Neural cell (in vitro differentiated cells): ENCODE measurements at regions not wholly inside any gene's neighbourhood (a gene's known extent, or its start where the extent isn't known, plus 50 kb on each side); places are given as distances from the start of the nearest gene placed in this dataset.

Experiments
- H2AFZ ChIP-seq: fragments of 200-600, 300-800 bp; sonication (generic), shearing (Covaris generic); 2 replicates; pipeline ENCODE4 v1.6.0; 2014; ENCODE audit warnings: low read depth, mild to moderate bottlenecking, antibody characterized with exemption, low read length, moderate library complexity
- H3F3A ChIP-seq: fragments of 200-600 bp; shearing (Covaris generic); 2 replicates; pipeline ENCODE4 v1.6.1; 2016; ENCODE audit warnings: mild to moderate bottlenecking, moderate library complexity, mixed read lengths, antibody characterized with exemption, low read length; ENCODE audit not compliant: insufficient read depth, poor library complexity, severe bottlenecking
- H3K27ac ChIP-seq: fragments of 200-600, 300-800 bp; sonication (generic), shearing (Covaris generic); 2 replicates; pipeline ENCODE4 v1.5.1; 2014; ENCODE audit warnings: mild to moderate bottlenecking, low read length, moderate library complexity
- H3K27me3 ChIP-seq: fragments of 300-800, 200-600 bp; sonication (generic), shearing (Covaris generic); 2 replicates; pipeline ENCODE4 v1.6.0; 2014; ENCODE audit warnings: mild to moderate bottlenecking, low read depth, low read length, moderate library complexity; ENCODE audit not compliant: insufficient read depth
- H3K36me3 ChIP-seq: fragments of 300-800, 200-600 bp; sonication (generic), shearing (Covaris generic); 2 replicates; pipeline ENCODE4 v1.5.1; 2014; ENCODE audit warnings: mild to moderate bottlenecking, antibody characterized with exemption, low read length, moderate library complexity; ENCODE audit not compliant: insufficient read depth
- H3K4me2 ChIP-seq: fragments of 300-800, 200-600 bp; sonication (generic), shearing (Covaris generic); 2 replicates; pipeline ENCODE4 v1.6.0; 2014; ENCODE audit warnings: mild to moderate bottlenecking, low read length
- H3K4me3 ChIP-seq: fragments of 300-800, 200-600 bp; sonication (generic), shearing (Covaris generic); 2 replicates; pipeline ENCODE4 v1.5.1; 2014; ENCODE audit warnings: mild to moderate bottlenecking, low read length, moderate library complexity
- H3K79me2 ChIP-seq: fragments of 200-600 bp; shearing (Covaris generic); replicated peaks from 2 replicates; pipeline ENCODE4 v1.6.0; 2014; ENCODE audit warnings: mild to moderate bottlenecking, low read length, moderate library complexity; ENCODE audit not compliant: insufficient read depth
- H3K9ac ChIP-seq: fragments of 300-800, 200-600 bp; sonication (generic), shearing (Covaris generic); 2 replicates; pipeline ENCODE4 v1.6.1; 2016; ENCODE audit warnings: mild to moderate bottlenecking, low read length, mixed read lengths
- H3K9me2 ChIP-seq: fragments of 200-600 bp; shearing (Covaris generic); 2 replicates; pipeline ENCODE4 v1.6.1; 2016; ENCODE audit warnings: mild to moderate bottlenecking, low read length, mixed read lengths; ENCODE audit not compliant: insufficient read depth
- H3K9me3 ChIP-seq: fragments of 200-600, 300-800 bp; sonication (generic), shearing (Covaris generic); 2 replicates; pipeline ENCODE4 v1.6.1; 2016; ENCODE audit warnings: mild to moderate bottlenecking, mixed run types, low read length, moderate library complexity, mixed read lengths
- H4K20me1 ChIP-seq: fragments of 200-600 bp; shearing (Covaris generic); 2 replicates; pipeline ENCODE4 v1.6.1; 2016; ENCODE audit warnings: mild to moderate bottlenecking, mixed run types; ENCODE audit not compliant: insufficient read depth
- CTCF ChIP-seq: fragments of 450-650 bp; IDR thresholded peaks from 2 replicates; pipeline ENCODE4 v1.5.1; 2014; ENCODE audit warnings: antibody characterized with exemption, mild to moderate bottlenecking, moderate library complexity; ENCODE audit not compliant: poor library complexity, severe bottlenecking
- EP300 ChIP-seq: fragments of 450-650 bp; conservative IDR thresholded peaks from 2 replicates; pipeline ENCODE4 v1.6.1; 2014; ENCODE audit warnings: antibody characterized with exemption, mild to moderate bottlenecking, moderate library complexity; ENCODE audit not compliant: poor library complexity, severe bottlenecking
- EZH2 ChIP-seq: fragments of 200-600, 300-800 bp; shearing (Covaris generic), sonication (generic); IDR thresholded peaks from 2 replicates; pipeline ENCODE4 v1.6.1; 2014; ENCODE audit warnings: antibody characterized with exemption, low read length, borderline replicate concordance, mild to moderate bottlenecking; ENCODE audit not compliant: insufficient read depth, poor library complexity, severe bottlenecking
- MXI1 ChIP-seq: fragments of 450-650 bp; conservative IDR thresholded peaks from 2 replicates; pipeline ENCODE4 v1.6.1; 2014; ENCODE audit warnings: antibody characterized with exemption, mild to moderate bottlenecking; ENCODE audit not compliant: poor library complexity, severe bottlenecking
- POLR2AphosphoS5 ChIP-seq: IDR thresholded peaks from 2 replicates; pipeline ENCODE4 v1.6.1; 2012
- RAD21 ChIP-seq: fragments of 450-650 bp; conservative IDR thresholded peaks from 2 replicates; pipeline ENCODE4 v1.6.1; 2014; ENCODE audit warnings: antibody characterized with exemption, mild to moderate bottlenecking, moderate library complexity
- SMC3 ChIP-seq: fragments of 450-650 bp; conservative IDR thresholded peaks from 2 replicates; pipeline ENCODE4 v1.6.1; 2014; ENCODE audit warnings: antibody characterized with exemption, mild to moderate bottlenecking, moderate library complexity; ENCODE audit not compliant: poor library complexity
- TAF1 ChIP-seq: IDR thresholded peaks from 2 replicates; pipeline ENCODE4 v1.6.1; 2012; ENCODE audit warnings: low read depth
- TF ChIP-seq, protein P1 (sequence below): IDR thresholded peaks from 2 replicates; pipeline ENCODE4 v1.6.1; 2012; ENCODE audit warnings: borderline replicate concordance

DNA sequence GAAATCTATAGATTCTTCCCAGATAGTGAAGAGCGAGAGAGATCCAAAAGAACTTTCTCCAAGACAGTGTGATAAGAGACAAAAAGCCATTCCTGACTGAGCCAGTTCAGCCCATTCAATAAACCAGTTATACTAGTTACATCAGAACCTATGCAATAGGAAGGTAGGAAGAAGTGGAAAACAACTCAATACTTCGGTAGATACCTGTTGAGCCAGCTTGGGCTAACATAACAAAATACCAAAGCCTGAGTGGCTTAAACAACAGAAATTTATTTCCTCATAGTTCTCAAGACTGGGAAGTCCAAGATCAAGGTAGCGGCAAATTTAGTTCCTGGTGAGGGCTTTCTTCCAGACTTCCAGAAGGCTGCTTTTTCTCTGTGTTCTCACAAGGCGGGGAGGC is 214.5 kb upstream of the GRAMD2B start:
- no peaks in the 10 kb centered on the region for H3K36me3 ChIP-seq
- TF ChIP-seq MXI1 (no peak), TAF1 (no peak), CTCF (no peak), EP300 (no peak)
- TF ChIP-seq, protein P1, sequence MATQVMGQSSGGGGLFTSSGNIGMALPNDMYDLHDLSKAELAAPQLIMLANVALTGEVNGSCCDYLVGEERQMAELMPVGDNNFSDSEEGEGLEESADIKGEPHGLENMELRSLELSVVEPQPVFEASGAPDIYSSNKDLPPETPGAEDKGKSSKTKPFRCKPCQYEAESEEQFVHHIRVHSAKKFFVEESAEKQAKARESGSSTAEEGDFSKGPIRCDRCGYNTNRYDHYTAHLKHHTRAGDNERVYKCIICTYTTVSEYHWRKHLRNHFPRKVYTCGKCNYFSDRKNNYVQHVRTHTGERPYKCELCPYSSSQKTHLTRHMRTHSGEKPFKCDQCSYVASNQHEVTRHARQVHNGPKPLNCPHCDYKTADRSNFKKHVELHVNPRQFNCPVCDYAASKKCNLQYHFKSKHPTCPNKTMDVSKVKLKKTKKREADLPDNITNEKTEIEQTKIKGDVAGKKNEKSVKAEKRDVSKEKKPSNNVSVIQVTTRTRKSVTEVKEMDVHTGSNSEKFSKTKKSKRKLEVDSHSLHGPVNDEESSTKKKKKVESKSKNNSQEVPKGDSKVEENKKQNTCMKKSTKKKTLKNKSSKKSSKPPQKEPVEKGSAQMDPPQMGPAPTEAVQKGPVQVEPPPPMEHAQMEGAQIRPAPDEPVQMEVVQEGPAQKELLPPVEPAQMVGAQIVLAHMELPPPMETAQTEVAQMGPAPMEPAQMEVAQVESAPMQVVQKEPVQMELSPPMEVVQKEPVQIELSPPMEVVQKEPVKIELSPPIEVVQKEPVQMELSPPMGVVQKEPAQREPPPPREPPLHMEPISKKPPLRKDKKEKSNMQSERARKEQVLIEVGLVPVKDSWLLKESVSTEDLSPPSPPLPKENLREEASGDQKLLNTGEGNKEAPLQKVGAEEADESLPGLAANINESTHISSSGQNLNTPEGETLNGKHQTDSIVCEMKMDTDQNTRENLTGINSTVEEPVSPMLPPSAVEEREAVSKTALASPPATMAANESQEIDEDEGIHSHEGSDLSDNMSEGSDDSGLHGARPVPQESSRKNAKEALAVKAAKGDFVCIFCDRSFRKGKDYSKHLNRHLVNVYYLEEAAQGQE, result no peak
- H2AFZ ChIP-seq, result no peak overlapping the region
- H3K9ac ChIP-seq, result no peak overlapping the region
- H3K27me3 ChIP-seq, result no peaks in the 10 kb centered on the region
- no peaks in the 10 kb centered on the region for H4K20me1 ChIP-seq
- H3K4me3 ChIP-seq, result no peak overlapping the region
- H3F3A ChIP-seq, result no peaks in the 10 kb centered on the region
- H3K9me3 ChIP-seq, result peaks cover 2% of the 10 kb centered on the region
- H3K27ac ChIP-seq, result no peak overlapping the region
- H3K4me2 ChIP-seq, result no peak overlapping the region
- H3K79me2 ChIP-seq, result no peaks in the 10 kb centered on the region
- no peaks in the 10 kb centered on the region for H3K9me2 ChIP-seq

GRCh38 chr5:126210955-126211354 is 212.3 kb upstream of the GRAMD2B start:
- Histone ChIP-seq H3F3A (no peaks in the 10 kb centered on the region), H3K79me2 (no peaks in the 10 kb centered on the region), H3K9ac (no peak overlapping the region), H3K27ac (no peak overlapping the region), H2AFZ (no peak overlapping the region), H3K4me2 (no peak overlapping the region), H4K20me1 (no peaks in the 10 kb centered on the region), H3K9me2 (no peaks in the 10 kb centered on the region), H3K36me3 (no peaks in the 10 kb centered on the region), H3K4me3 (no peak overlapping the region), H3K9me3 (peaks cover 2% of the 10 kb centered on the region), H3K27me3 (no peaks in the 10 kb centered on the region)
- TF ChIP-seq SMC3 (no peak), TAF1 (no peak), RAD21 (no peak)

GRCh38 chr5:126219616-126220015 is 203.6 kb upstream of the GRAMD2B start:
- TF ChIP-seq CTCF, result no peak
- TF ChIP-seq MXI1, result no peak
- TF ChIP-seq EZH2, result no peak
- TF ChIP-seq EP300, result no peak
- TF ChIP-seq POLR2AphosphoS5, result no peak
- TF ChIP-seq TAF1, result no peak
- no peak for TF ChIP-seq RAD21
- H4K20me1 ChIP-seq, result no peaks in the 10 kb centered on the region
- no peak overlapping the region for H3K4me2 ChIP-seq
- H3K36me3 ChIP-seq, result no peaks in the 10 kb centered on the region
- no peaks in the 10 kb centered on the region for H3K9me2 ChIP-seq
- no peak overlapping the region for H3K9ac ChIP-seq
- no peaks in the 10 kb centered on the region for H3F3A ChIP-seq
- no peak overlapping the region for H3K4me3 ChIP-seq
- H2AFZ ChIP-seq, result no peak overlapping the region
- H3K79me2 ChIP-seq, result no peaks in the 10 kb centered on the region
- H3K27ac ChIP-seq, result no peak overlapping the region
- no peaks in the 10 kb centered on the region for H3K27me3 ChIP-seq
- no peaks in the 10 kb centered on the region for H3K9me3 ChIP-seq
